HepG2 (cell line): ENCODE measurements at regions not wholly inside any gene's neighbourhood (a gene's known extent, or its start where the extent isn't known, plus 50 kb on each side); places are given as distances from the start of the nearest gene placed in this dataset.

Experiments
- AGO1 ChIP-seq: fragments of 200-400 bp; formaldehyde crosslinking; IDR thresholded peaks from 2 replicates; pipeline ENCODE4 v1.6.1; 2017; ENCODE audit warnings: mild to moderate bottlenecking, low read depth, low read length, moderate library complexity; ENCODE audit not compliant: poor library complexity, severe bottlenecking
- ATF4 ChIP-seq, 2 experiments: fragments of 450-650 bp in 1 of 2; sonication (generic) in 1 of 2; formaldehyde crosslinking; IDR thresholded peaks; 2 replicates each; pipeline versions ENCODE4 v1.5.0 to v1.8.0; 2020 to 2022; ENCODE audit warnings: mild to moderate bottlenecking in 1 of 2, missing genetic modification reagents in 1 of 2
- CBX5 ChIP-seq: sonication (generic); formaldehyde crosslinking; IDR thresholded peaks from 2 replicates; pipeline ENCODE4 v1.4.0; 2020; ENCODE audit warnings: missing genetic modification reagents, borderline replicate concordance
- CTCF ChIP-seq: sonication (generic); formaldehyde crosslinking; IDR thresholded peaks from 2 replicates; pipeline ENCODE4 v1.5.0; 2020; ENCODE audit warnings: mild to moderate bottlenecking, missing genetic modification reagents, moderate library complexity
- ELK4 ChIP-seq: sonication (generic); formaldehyde crosslinking; IDR thresholded peaks from 2 replicates; pipeline ENCODE4 v1.9.0; 2021; ENCODE audit warnings: missing genetic modification reagents, borderline replicate concordance
- MAX ChIP-seq: IDR thresholded peaks from 2 replicates; pipeline ENCODE4 v1.6.1; 2012; ENCODE audit warnings: inconsistent platforms
- MEIS1 ChIP-seq: sonication (generic); formaldehyde crosslinking; IDR thresholded peaks from 2 replicates; pipeline ENCODE4 v1.9.0; 2021; ENCODE audit warnings: mild to moderate bottlenecking, missing genetic modification reagents, moderate library complexity, borderline replicate concordance
- PRDM15 ChIP-seq: sonication (generic); formaldehyde crosslinking; IDR thresholded peaks from 2 replicates; pipeline ENCODE4 v1.4.0; 2020; ENCODE audit warnings: missing genetic modification reagents
- RNF219 ChIP-seq: sonication (generic); formaldehyde crosslinking; IDR thresholded peaks from 2 replicates; pipeline ENCODE4 v1.5.0; 2020; ENCODE audit warnings: mild to moderate bottlenecking, missing genetic modification reagents
- ZNF234 ChIP-seq: sonication (generic); formaldehyde crosslinking; conservative IDR thresholded peaks from 2 replicates; pipeline ENCODE4 v1.5.1; 2020; ENCODE audit warnings: mild to moderate bottlenecking, missing genetic modification reagents
- ZNF547 ChIP-seq: sonication (generic); formaldehyde crosslinking; IDR thresholded peaks from 2 replicates; pipeline ENCODE4 v1.5.1; 2020; ENCODE audit warnings: mild to moderate bottlenecking, missing genetic modification reagents
- ZNF609 ChIP-seq: sonication (generic); formaldehyde crosslinking; IDR thresholded peaks from 2 replicates; pipeline ENCODE4 v1.4.0; 2020; ENCODE audit warnings: mild to moderate bottlenecking, missing genetic modification reagents, borderline replicate concordance
- ZNF652 ChIP-seq: IDR thresholded peaks from 2 replicates; pipeline ENCODE4 v1.6.1; 2016; ENCODE audit warnings: low read depth, borderline replicate concordance
- ZNF724P ChIP-seq: sonication (generic); formaldehyde crosslinking; IDR thresholded peaks from 2 replicates; pipeline ENCODE4 v1.8.0; 2022; ENCODE audit warnings: missing genetic modification reagents, borderline replicate concordance

GRCh38 chr3:20320489-20320888 is 134.5 kb upstream of the SGO1 start (continued):
- TF ChIP-seq ZNF609 (CRISPR knock-in tag) (peak; percentile 86; the same call in 1 of the 2 replicates), CBX5 (no peak), ATF4 (CRISPR knock-in tag; IDR thresholded peaks at IDR 0.05) (no peak), MEIS1 (CRISPR knock-in tag) (no peak), ZNF547 (no peak), AGO1 (no peak), RNF219 (no peak), ZNF724P (no peak), ELK4 (CRISPR knock-in tag) (no peak), CTCF (CRISPR knock-in tag) (no peak), PRDM15 (CRISPR knock-in tag) (no peak), ZNF652 (CRISPR knock-in tag) (peak; percentile 51; the same call in 1 of the 2 replicates), ZNF234 (CRISPR knock-in tag) (no peak), MAX (peak; percentile 47; the same call in 1 of the 2 replicates)
